Prostate gland (tissue), 2 donors: ENCODE measurements at regions not wholly inside any gene's neighbourhood (a gene's known extent, or its start where the extent isn't known, plus 50 kb on each side); places are given as distances from the start of the nearest gene placed in this dataset.

ENCODE experiments used
- DNase-seq: peaks from one replicate; pipeline ENCODE4 v3.0.0-alpha.2; 2019; ENCODE audit warnings: low spot score
- H3K27ac ChIP-seq, 2 donors: fragments of 200-600 bp; sonication (generic); 2 replicates each; pipeline ENCODE4 v1.5.1; 2017 to 2019
- H3K27me3 ChIP-seq: fragments of 200-600 bp; sonication (generic); replicated peaks from 2 replicates; pipeline ENCODE4 v1.5.1; 2019; ENCODE audit not compliant: insufficient read depth
- H3K36me3 ChIP-seq, 2 donors: fragments of 200-600 bp; sonication (generic); 1 replicate in 1 of 2; 2 replicates in 1 of 2; pipeline versions ENCODE4 v1.5.1 to v1.8.1; 2017 to 2019
- H3K4me1 ChIP-seq: fragments of 200-600 bp; sonication (generic); replicated peaks from 2 replicates; pipeline ENCODE4 v1.5.1; 2019
- H3K4me3 ChIP-seq, 2 donors: fragments of 200-600 bp; sonication (generic); 2 replicates each; pipeline ENCODE4 v1.5.1; 2017 to 2019
- H3K9me3 ChIP-seq: fragments of 200-600 bp; sonication (generic); 2 replicates; pipeline ENCODE4 v1.5.1; 2017
- CTCF ChIP-seq, 4 experiments: fragments of 200-600 bp in 2 of 4; fragments of 450-650 bp in 2 of 4; sonication (generic) in 2 of 4; IDR thresholded peaks; 1 replicate in 3 of 4; 2 replicates in 1 of 4; pipeline ENCODE4 v1.5.1; 2016 to 2019; ENCODE audit warnings: antibody characterized with exemption in 4 of 4, mild to moderate bottlenecking in 2 of 4, moderate library complexity in 2 of 4
- POLR2A ChIP-seq: fragments of 450-650 bp; IDR thresholded peaks from one replicate; pipeline ENCODE4 v1.6.1; 2016; ENCODE audit warnings: antibody characterized with exemption, mild to moderate bottlenecking
- POLR2AphosphoS5 ChIP-seq: sonication (generic); formaldehyde crosslinking; IDR thresholded peaks from one replicate; pipeline ENCODE4 v1.6.1; 2017; ENCODE audit warnings: antibody characterized with exemption
- WGBS: methylation state at CpG from one replicate; pipeline ENCODE4 v1.1.5; 2018; 5-methylcytosine and 5-hydroxymethylcytosine counted together
- intact Hi-C: fragments of 100-400 bp; cut with DNase I; formaldehyde crosslinking; loops from one replicate; pipeline ENCODE4 v1.14.2; 2022

GRCh38 chrX:16250296-16250695 lies 83.0 kb downstream of the MAGEB17 start:
- H3K27me3 ChIP-seq = no peaks in the 10 kb centered on the region
- H3K4me3 ChIP-seq = no peak overlapping the region
- WGBS = 14% methylated on average over 1 of the region's 1 CpG
- intact Hi-C loops = no loop called here
- TF ChIP-seq POLR2A (no peak), CTCF (IDR thresholded peaks at IDR 0.05) (no peak), POLR2AphosphoS5 (no peak)
- H3K27ac ChIP-seq = no peak overlapping the region
- H3K4me1 ChIP-seq = no peaks in the 10 kb centered on the region
- H3K9me3 ChIP-seq = no peaks in the 10 kb centered on the region
- no peaks in the 10 kb centered on the region for H3K36me3 ChIP-seq
- no peak for DNase-seq

- no peaks in the 10 kb centered on the region for H3K27me3 ChIP-seq
- no peak overlapping the region for H3K27ac ChIP-seq
- no peak for DNase-seq
- H3K36me3 ChIP-seq = no peaks in the 10 kb centered on the region
- H3K9me3 ChIP-seq = no peaks in the 10 kb centered on the region
- WGBS = 83% methylated on average over 4 of the region's 4 CpGs
- TF ChIP-seq CTCF (IDR thresholded peaks at IDR 0.05) = no peak
- TF ChIP-seq POLR2A = no peak
- no peak for TF ChIP-seq POLR2AphosphoS5
- no peaks in the 10 kb centered on the region for H3K4me1 ChIP-seq
- H3K4me3 ChIP-seq = no peak overlapping the region
- intact Hi-C loops = no loop called here
Observed at GRCh38 chrX:16251782-16252181, 84.5 kb downstream of the MAGEB17 start.

- H3K27ac ChIP-seq = no peak overlapping the region
- no peaks in the 10 kb centered on the region for H3K27me3 ChIP-seq
- H3K36me3 ChIP-seq = no peaks in the 10 kb centered on the region
- H3K4me3 ChIP-seq = no peak overlapping the region
- no peaks in the 10 kb centered on the region for H3K4me1 ChIP-seq
- intact Hi-C loops = no loop called here
- TF ChIP-seq CTCF (IDR thresholded peaks at IDR 0.05) (no peak), POLR2A (no peak), POLR2AphosphoS5 (no peak)
- no peaks in the 10 kb centered on the region for H3K9me3 ChIP-seq
- no peak for DNase-seq
- WGBS = 11% methylated on average over 4 of the region's 4 CpGs
Observed at GRCh38 chrX:16258882-16259281, 91.6 kb downstream of the MAGEB17 start.

- no peaks in the 10 kb centered on the region for H3K9me3 ChIP-seq
- intact Hi-C loops = no loop called here
- H3K4me1 ChIP-seq = no peaks in the 10 kb centered on the region
- no peak overlapping the region for H3K4me3 ChIP-seq
- no peaks in the 10 kb centered on the region for H3K36me3 ChIP-seq
- no peak overlapping the region for H3K27ac ChIP-seq
- DNase-seq = no peak
- WGBS = 95% methylated on average over 1 of the region's 1 CpG
- no peaks in the 10 kb centered on the region for H3K27me3 ChIP-seq
- no peak for TF ChIP-seq POLR2A
- TF ChIP-seq CTCF (IDR thresholded peaks at IDR 0.05) = no peak
- TF ChIP-seq POLR2AphosphoS5 = no peak
Observed at GRCh38 chrX:16267431-16267830, 100.2 kb downstream of the MAGEB17 start.

GRCh38 chrX:16268206-16268605 lies 100.9 kb downstream of the MAGEB17 start:
- no peaks in the 10 kb centered on the region for H3K36me3 ChIP-seq
- H3K4me1 ChIP-seq = no peaks in the 10 kb centered on the region
- 54% methylated on average over 2 of the region's 2 CpGs for WGBS
- H3K9me3 ChIP-seq = no peaks in the 10 kb centered on the region
- no peak overlapping the region for H3K4me3 ChIP-seq
- H3K27me3 ChIP-seq = no peaks in the 10 kb centered on the region
- DNase-seq = no peak
- intact Hi-C loops = no loop called here
- no peak overlapping the region for H3K27ac ChIP-seq
- TF ChIP-seq CTCF (IDR thresholded peaks at IDR 0.05) (no peak), POLR2AphosphoS5 (no peak), POLR2A (no peak)
